IPS-20b (cell line): ENCODE measurements at regions not wholly inside any gene's neighbourhood (a gene's known extent, or its start where the extent isn't known, plus 50 kb on each side); places are given as distances from the start of the nearest gene placed in this dataset.
"Not testable (repeated sequence)": the region's sequence is repeated elsewhere in the genome, so short reads cannot be mapped to it uniquely, and the experiment has no call there.

Experiments used
- H3K27ac ChIP-seq: one replicate; pipeline ENCODE4 v1.5.1; 2013; ENCODE audit warnings: low read length
- H3K27me3 ChIP-seq: 2 replicates; pipeline ENCODE4 v1.6.1; 2013; ENCODE audit warnings: mild to moderate bottlenecking, low read length, inconsistent platforms; ENCODE audit not compliant: insufficient read depth
- H3K36me3 ChIP-seq: 2 replicates; pipeline ENCODE4 v1.6.1; 2013; ENCODE audit warnings: low read depth, mild to moderate bottlenecking, inconsistent platforms, low read length, moderate library complexity; ENCODE audit not compliant: insufficient read depth
- H3K4me1 ChIP-seq: 2 replicates; pipeline ENCODE4 v1.6.1; 2013; ENCODE audit warnings: mild to moderate bottlenecking, control low read depth, inconsistent platforms, low read length, moderate library complexity; ENCODE audit not compliant: insufficient read depth
- H3K4me3 ChIP-seq: 2 replicates; pipeline ENCODE4 v1.5.1; 2013; ENCODE audit warnings: mild to moderate bottlenecking, low read length, inconsistent platforms
- H3K9ac ChIP-seq: 2 replicates; pipeline ENCODE4 v1.6.1; 2013; ENCODE audit warnings: low read depth, mild to moderate bottlenecking, inconsistent platforms, low read length, moderate library complexity
- H3K9me3 ChIP-seq: 2 replicates; pipeline ENCODE4 v1.6.1; 2013; ENCODE audit warnings: mild to moderate bottlenecking, low read depth, low read length, inconsistent platforms; ENCODE audit not compliant: insufficient read depth

- H3K9me3 ChIP-seq, H3K9ac ChIP-seq, H3K4me1 ChIP-seq, H3K4me3 ChIP-seq, H3K36me3 ChIP-seq, H3K27me3 ChIP-seq, H3K27ac ChIP-seq: not testable (repeated sequence)
Measured at GRCh38 chr15:38814254-38814653, 249.6 kb upstream of the RASGRP1 start.

DNA sequence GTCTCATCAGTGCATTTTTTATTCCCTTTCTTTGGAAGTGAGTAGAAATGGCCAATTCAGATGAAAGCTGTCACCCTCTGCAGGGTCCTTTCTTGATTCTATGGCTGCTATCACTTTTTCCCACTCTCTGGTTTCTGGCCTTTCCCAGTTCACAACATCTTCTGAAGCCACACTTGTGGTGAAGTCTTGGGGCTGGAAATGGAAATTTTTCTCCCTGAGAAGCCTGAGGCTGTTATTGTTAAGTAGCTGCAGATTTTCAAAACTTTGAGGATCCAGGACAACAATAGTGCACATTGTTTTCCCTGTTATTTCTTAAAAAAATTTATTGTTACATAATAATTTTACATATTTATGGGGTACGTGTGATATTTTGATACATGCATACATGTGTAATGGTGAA is 250.3 kb upstream of the RASGRP1 start:
- no peaks in the 10 kb centered on the region for H3K9me3 ChIP-seq
- H3K9ac ChIP-seq: no peak overlapping the region
- no peaks in the 10 kb centered on the region for H3K4me1 ChIP-seq
- H3K27ac ChIP-seq: no peak overlapping the region
- no peaks in the 10 kb centered on the region for H3K27me3 ChIP-seq
- H3K4me3 ChIP-seq: no peak overlapping the region
- no peaks in the 10 kb centered on the region for H3K36me3 ChIP-seq

- Histone ChIP-seq H3K4me3 (no peak overlapping the region), H3K27ac (no peak overlapping the region)
Measured at GRCh38 chr15:38817427-38818156, 253.0 kb upstream of the RASGRP1 start.

GRCh38 chr15:38818157-38818790 is 253.7 kb upstream of the RASGRP1 start:
- H3K9ac ChIP-seq: no peak overlapping the region
- H3K27ac ChIP-seq: no peak overlapping the region
- no peaks in the 10 kb centered on the region for H3K27me3 ChIP-seq
- H3K4me3 ChIP-seq: no peak overlapping the region
- H3K9me3 ChIP-seq: no peaks in the 10 kb centered on the region
- no peaks in the 10 kb centered on the region for H3K36me3 ChIP-seq
- no peaks in the 10 kb centered on the region for H3K4me1 ChIP-seq

More at GRCh38 chr15:38817427-38818156, 253.0 kb upstream of the RASGRP1 start:
- H3K9ac ChIP-seq: no peak overlapping the region
- H3K36me3 ChIP-seq: no peaks in the 10 kb centered on the region
- H3K27me3 ChIP-seq: no peaks in the 10 kb centered on the region
- no peaks in the 10 kb centered on the region for H3K9me3 ChIP-seq
- H3K4me1 ChIP-seq: no peaks in the 10 kb centered on the region

DNA sequence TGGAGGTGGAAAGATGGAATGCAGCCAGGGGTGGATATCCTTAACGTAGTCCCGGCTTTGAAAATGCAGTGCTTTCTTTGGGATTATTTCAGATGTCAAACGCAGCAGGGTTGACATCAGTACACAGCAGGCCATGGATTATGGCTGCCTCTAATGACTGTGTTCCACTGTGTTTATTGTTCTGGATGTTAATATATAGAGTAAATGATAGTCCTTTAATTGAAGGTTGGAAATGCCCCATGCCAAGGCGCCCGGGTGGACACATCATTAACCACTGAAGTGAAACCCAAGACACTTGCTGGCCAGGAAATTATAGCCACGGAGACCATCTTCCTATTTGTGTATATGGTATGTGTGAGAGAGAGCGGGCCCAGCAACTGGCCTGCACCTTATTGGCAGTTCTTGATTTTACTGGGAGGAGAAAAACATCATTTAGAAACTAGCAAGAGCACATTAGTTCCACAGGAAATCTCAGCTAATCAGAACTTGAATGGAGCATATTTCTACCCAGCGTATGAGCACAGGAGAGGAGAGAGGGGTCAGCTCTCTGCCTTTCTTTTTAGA is 254.9 kb upstream of the RASGRP1 start:
- H3K27ac ChIP-seq: no peak overlapping the region
- H3K9ac ChIP-seq: no peak overlapping the region
- no peaks in the 10 kb centered on the region for H3K9me3 ChIP-seq
- H3K4me1 ChIP-seq: no peaks in the 10 kb centered on the region
- no peak overlapping the region for H3K4me3 ChIP-seq
- H3K36me3 ChIP-seq: no peaks in the 10 kb centered on the region
- H3K27me3 ChIP-seq: no peaks in the 10 kb centered on the region

DNA sequence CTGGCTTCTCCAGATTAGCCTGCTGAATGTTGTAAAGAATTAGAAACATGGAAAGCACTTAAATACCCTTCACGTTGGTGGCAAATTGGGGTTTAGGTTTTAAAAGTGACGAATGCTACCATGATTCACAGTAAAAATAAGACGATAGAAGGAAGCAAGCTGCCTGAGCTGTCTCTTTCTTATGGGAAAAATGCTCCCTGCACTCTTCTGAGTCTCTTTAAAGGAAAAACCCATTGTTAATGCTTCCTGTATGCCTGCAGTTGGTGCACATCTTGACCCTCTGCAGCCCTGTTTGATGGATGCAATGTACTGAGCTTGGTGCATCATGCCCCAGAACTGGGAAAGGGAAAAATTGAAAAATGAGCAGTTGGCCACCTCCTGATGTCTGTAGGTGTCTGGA is 258.6 kb upstream of the RASGRP1 start:
- H3K4me1 ChIP-seq: 0 out of 2 replicates have a peak, but pooled peaks cover 3% of the 10 kb centered on the region
- no peaks in the 10 kb centered on the region for H3K36me3 ChIP-seq
- no peak overlapping the region for H3K27ac ChIP-seq
- H3K27me3 ChIP-seq: no peaks in the 10 kb centered on the region
- H3K9ac ChIP-seq: no peak overlapping the region
- no peak overlapping the region for H3K4me3 ChIP-seq
- H3K9me3 ChIP-seq: no peaks in the 10 kb centered on the region

DNA sequence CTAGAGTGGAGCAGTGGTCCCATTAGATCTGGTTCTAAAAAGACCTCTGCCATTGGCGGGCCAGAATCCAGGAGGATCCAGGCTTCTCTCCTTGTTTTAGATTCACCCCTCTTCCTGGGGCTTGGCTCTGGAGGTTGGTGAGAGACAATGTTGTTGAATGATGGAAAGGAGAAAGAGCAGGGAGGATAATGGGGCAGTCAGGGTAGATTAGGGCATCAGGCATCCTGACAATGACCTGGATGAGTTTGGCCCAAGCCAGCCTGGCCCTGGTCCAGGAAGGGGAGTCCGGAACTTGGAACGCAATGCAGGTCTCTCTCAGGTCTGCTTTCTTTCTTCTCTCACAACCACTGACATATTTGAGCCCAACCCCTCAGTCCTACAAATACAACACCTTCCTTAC is 260.1 kb upstream of the RASGRP1 start:
- Histone ChIP-seq H3K4me3 (no peak overlapping the region), H3K27me3 (no peaks in the 10 kb centered on the region), H3K27ac (no peak overlapping the region), H3K4me1 (0 out of 2 replicates have a peak, but pooled peaks cover 8% of the 10 kb centered on the region), H3K9ac (no peak overlapping the region), H3K9me3 (no peaks in the 10 kb centered on the region), H3K36me3 (no peaks in the 10 kb centered on the region)

DNA sequence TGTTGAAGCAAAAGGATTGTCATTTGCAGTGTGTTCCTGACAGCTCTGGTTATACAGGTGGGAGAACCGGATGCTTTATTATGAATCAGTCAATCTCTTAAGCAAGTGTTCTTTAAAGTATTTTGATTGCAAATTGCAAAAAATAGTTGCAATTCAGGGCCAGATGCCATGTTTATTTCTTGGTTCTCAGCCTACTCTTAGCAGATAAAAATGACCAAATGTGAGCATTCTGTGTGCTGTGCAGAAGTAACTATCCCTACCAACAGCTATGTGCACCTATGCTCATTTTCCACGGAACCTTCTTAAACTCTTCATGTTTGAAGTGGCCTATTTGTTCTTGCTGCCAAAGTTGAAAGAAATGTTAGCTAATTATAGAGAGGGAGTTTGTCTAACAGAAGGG is 262.3 kb upstream of the RASGRP1 start:
- Histone ChIP-seq H3K4me1 (0 out of 2 replicates have a peak, but pooled peaks cover 8% of the 10 kb centered on the region), H3K27ac (no peak overlapping the region), H3K36me3 (no peaks in the 10 kb centered on the region), H3K9me3 (no peaks in the 10 kb centered on the region), H3K9ac (no peak overlapping the region), H3K27me3 (no peaks in the 10 kb centered on the region), H3K4me3 (no peak overlapping the region)

GRCh38 chr15:38828031-38828532 is 263.5 kb upstream of the RASGRP1 start:
- no peaks in the 10 kb centered on the region for H3K27me3 ChIP-seq
- H3K4me1 ChIP-seq: 0 out of 2 replicates have a peak, but pooled peaks cover 8% of the 10 kb centered on the region
- no peak overlapping the region for H3K4me3 ChIP-seq
- H3K9ac ChIP-seq: no peak overlapping the region
- no peak overlapping the region for H3K27ac ChIP-seq
- H3K36me3 ChIP-seq: no peaks in the 10 kb centered on the region
- no peaks in the 10 kb centered on the region for H3K9me3 ChIP-seq

- H3K27ac ChIP-seq: no peak overlapping the region
- H3K9me3 ChIP-seq: no peaks in the 10 kb centered on the region
- no peaks in the 10 kb centered on the region for H3K36me3 ChIP-seq
- H3K27me3 ChIP-seq: no peaks in the 10 kb centered on the region
- H3K4me1 ChIP-seq: 0 out of 2 replicates have a peak, but pooled peaks cover 8% of the 10 kb centered on the region
- no peak overlapping the region for H3K4me3 ChIP-seq
- no peak overlapping the region for H3K9ac ChIP-seq
Measured at GRCh38 chr15:38829086-38829485, 264.5 kb upstream of the RASGRP1 start.

GRCh38 chr15:38842226-38842625 is 277.6 kb upstream of the RASGRP1 start:
- no peak overlapping the region for H3K27ac ChIP-seq
- H3K9me3 ChIP-seq: no peaks in the 10 kb centered on the region
- 0 out of 2 replicates have a peak, but pooled peaks cover 2% of the 10 kb centered on the region for H3K4me1 ChIP-seq

More at GRCh38 chr15:38842226-38842625, 277.6 kb upstream of the RASGRP1 start:
- H3K36me3 ChIP-seq: no peaks in the 10 kb centered on the region
- no peak overlapping the region for H3K4me3 ChIP-seq
- no peaks in the 10 kb centered on the region for H3K27me3 ChIP-seq
- H3K9ac ChIP-seq: no peak overlapping the region
